ENCODE measurements at regions not wholly inside any gene's neighbourhood (a gene's known extent, or its start where the extent isn't known, plus 50 kb on each side); places are given as distances from the start of the nearest gene placed in this dataset.

GRCh38 chr5:57408285-57408684 lies 74.3 kb downstream of the ACTBL2 start:
- H3K4me3 ChIP-seq: no peak overlapping the region
- H3K4me1 ChIP-seq: peaks cover 17 to 29% (median 17%) of the 10 kb centered on the region in 3 donors
- intact Hi-C loops (cut with DNase I): no loop called here
- WGBS, 2 donors: 80 to 93% methylated on average over 5 of the region's 5 CpGs
- peak in 2 of 4 donors; percentile 9 to 18 for ATAC-seq
- H3K9me3 ChIP-seq: no peaks in the 10 kb centered on the region
- no peak for TF ChIP-seq CTCF (IDR thresholded peaks at IDR 0.05)
- H3K36me3 ChIP-seq: no peaks in the 10 kb centered on the region
- no peak for DNase-seq
- FAIRE-seq: no peak
- no peaks in the 10 kb centered on the region for H3K27me3 ChIP-seq
- peak overlapping the region in 3 of 4 donors; percentile 30 to 72 (median 38) for H3K27ac ChIP-seq

GRCh38 chr5:57407391-57407790 lies 75.2 kb downstream of the ACTBL2 start:
- TF ChIP-seq CTCF (IDR thresholded peaks at IDR 0.05): no peak
- H3K9me3 ChIP-seq: no peaks in the 10 kb centered on the region
- H3K4me3 ChIP-seq: no peak overlapping the region
- peak overlapping the region in 1 of 4 donors; percentile 72 for H3K27ac ChIP-seq
- intact Hi-C loops (cut with DNase I): no loop called here
- FAIRE-seq (no peak), ATAC-seq (no peak), DNase-seq (no peak)
- H3K4me1 ChIP-seq: peaks cover 17 to 27% (median 17%) of the 10 kb centered on the region in 3 donors
- WGBS, 2 donors: 87 to 97% methylated on average over 5 of the region's 5 CpGs
- H3K36me3 ChIP-seq: no peaks in the 10 kb centered on the region
- H3K27me3 ChIP-seq: no peaks in the 10 kb centered on the region

GRCh38 chr5:57406641-57407040 lies 76.0 kb downstream of the ACTBL2 start:
- no peak for TF ChIP-seq CTCF (IDR thresholded peaks at IDR 0.05)
- Histone ChIP-seq H3K27me3 (no peaks in the 10 kb centered on the region), H3K4me3 (no peak overlapping the region), H3K36me3 (no peaks in the 10 kb centered on the region), H3K27ac (no peak overlapping the region), H3K4me1 (peaks cover 17 to 19% (median 17%) of the 10 kb centered on the region in 3 donors), H3K9me3 (no peaks in the 10 kb centered on the region)
- intact Hi-C loops (cut with DNase I): no loop called here
- ATAC-seq: no peak
- WGBS, 2 donors: 66 to 92% methylated on average over 2 of the region's 2 CpGs
- FAIRE-seq: no peak
- DNase-seq: no peak

- H3K36me3 ChIP-seq: no peaks in the 10 kb centered on the region
- H3K4me3 ChIP-seq: no peak overlapping the region
- ATAC-seq: no peak
- H3K27ac ChIP-seq: no peak overlapping the region
- TF ChIP-seq CTCF (IDR thresholded peaks at IDR 0.05): no peak
- no peak for FAIRE-seq
- DNase-seq: no peak
- no peaks in the 10 kb centered on the region for H3K27me3 ChIP-seq
- intact Hi-C loops (cut with DNase I): no loop called here
- H3K4me1 ChIP-seq: peaks cover 17 to 18% (median 17%) of the 10 kb centered on the region in 3 donors
- no peaks in the 10 kb centered on the region for H3K9me3 ChIP-seq
These were observed 76.6 kb downstream of the ACTBL2 start for GRCh38 chr5:57405984-57406383.

GRCh38 chr5:57402761-57403160 lies 79.8 kb downstream of the ACTBL2 start:
- Histone ChIP-seq H3K27ac (no peak overlapping the region), H3K9me3 (no peaks in the 10 kb centered on the region), H3K36me3 (no peaks in the 10 kb centered on the region), H3K4me3 (no peak overlapping the region), H3K27me3 (no peaks in the 10 kb centered on the region), H3K4me1 (peaks cover 0 to 1% (median 1%) of the 10 kb centered on the region in 3 donors)
- intact Hi-C loops (cut with DNase I): no loop called here
- TF ChIP-seq CTCF (IDR thresholded peaks at IDR 0.05): no peak
- FAIRE-seq (no peak), ATAC-seq (no peak), DNase-seq (no peak)
- WGBS, 2 donors: 37 to 61% methylated on average over 3 of the region's 3 CpGs

Measured in pancreas (tissue), 10 donors.